LoVo (cell line): ENCODE measurements at regions not wholly inside any gene's neighbourhood (a gene's known extent, or its start where the extent isn't known, plus 50 kb on each side); places are given as distances from the start of the nearest gene placed in this dataset.
A peak's percentile ranks its signal among the peaks of the same experiment; 100 is the strongest.

ENCODE experiments used
- DNase-seq: peaks from one replicate; pipeline ENCODE4 v3.0.0-alpha.2; 2016; ENCODE audit warnings: low spot score

DNA sequence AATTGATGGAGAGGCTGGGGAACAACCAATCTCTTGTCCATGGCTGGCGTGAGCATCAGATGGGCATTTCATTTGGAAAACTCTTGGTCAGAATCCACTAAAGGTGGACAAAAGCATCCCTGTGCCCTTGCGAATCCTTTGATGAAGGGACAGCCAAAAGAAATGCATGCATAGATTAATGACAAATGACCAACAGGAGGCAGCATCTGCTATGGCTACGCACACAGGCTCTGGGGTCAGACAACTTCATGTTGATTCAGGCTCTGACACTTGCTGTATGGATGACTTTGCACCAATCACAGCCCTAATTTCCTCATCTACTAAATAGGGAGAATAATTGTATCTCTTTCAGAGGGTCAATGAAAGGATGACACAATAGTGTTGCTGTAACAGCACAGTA, 117.5 kb downstream of the ASCL4 start:
- no peak for DNase-seq

DNA sequence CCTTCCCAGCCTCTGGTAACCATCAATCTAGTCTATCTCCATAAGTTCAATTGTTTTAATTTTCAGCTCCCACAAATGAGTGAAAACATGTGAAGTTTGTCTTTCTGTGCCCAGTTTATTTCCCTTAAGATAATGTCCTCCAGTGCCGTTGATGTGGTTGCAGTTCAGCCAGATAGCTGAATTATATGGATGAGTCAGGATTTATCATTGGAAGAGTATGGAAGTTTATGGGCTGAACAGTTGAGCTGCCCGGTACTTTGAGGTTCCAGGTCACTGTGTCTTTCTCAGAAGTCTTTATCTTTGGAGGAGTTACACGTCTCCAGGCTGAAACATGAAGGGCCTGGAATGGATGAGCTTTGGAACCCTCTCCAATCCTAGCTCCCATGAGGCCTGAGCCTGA, 120.1 kb downstream of the ASCL4 start:
- no peak for DNase-seq

DNA sequence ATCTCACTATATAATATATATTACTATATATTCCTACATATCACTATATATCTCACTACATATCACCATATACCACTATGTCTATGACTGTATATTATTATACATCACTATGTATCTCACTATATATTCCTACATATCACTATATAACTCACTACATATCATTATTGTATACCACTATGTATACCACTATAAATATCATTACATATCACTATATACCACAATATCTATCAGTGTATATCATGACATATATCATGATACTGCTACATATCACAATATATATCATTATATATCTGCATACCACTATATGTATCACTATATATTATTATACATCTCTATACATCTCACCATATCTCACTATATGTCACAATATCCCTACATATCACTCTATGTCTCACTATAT, 121.5 kb downstream of the ASCL4 start:
- DNase-seq: no peak

DNA sequence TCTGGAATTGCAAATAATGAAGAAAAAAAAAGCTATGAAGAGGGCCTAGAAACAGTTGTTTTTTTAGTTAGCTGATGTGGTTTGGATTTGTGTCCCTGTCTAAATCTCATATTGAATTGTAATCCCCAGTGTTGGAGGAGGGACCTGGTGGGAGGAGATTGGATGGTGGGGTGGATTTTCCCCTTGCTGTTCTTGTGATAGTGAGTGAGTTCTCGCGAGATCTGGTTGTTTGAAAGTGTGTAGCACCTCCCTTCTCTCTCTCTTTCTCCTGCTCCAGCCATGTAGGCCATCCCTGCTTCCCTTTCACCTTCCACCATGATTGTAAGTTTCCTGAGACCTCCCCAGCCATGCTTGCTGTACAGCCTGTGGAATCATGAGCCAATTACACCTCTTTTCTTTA, 126.1 kb downstream of the ASCL4 start:
- no peak for DNase-seq

DNA sequence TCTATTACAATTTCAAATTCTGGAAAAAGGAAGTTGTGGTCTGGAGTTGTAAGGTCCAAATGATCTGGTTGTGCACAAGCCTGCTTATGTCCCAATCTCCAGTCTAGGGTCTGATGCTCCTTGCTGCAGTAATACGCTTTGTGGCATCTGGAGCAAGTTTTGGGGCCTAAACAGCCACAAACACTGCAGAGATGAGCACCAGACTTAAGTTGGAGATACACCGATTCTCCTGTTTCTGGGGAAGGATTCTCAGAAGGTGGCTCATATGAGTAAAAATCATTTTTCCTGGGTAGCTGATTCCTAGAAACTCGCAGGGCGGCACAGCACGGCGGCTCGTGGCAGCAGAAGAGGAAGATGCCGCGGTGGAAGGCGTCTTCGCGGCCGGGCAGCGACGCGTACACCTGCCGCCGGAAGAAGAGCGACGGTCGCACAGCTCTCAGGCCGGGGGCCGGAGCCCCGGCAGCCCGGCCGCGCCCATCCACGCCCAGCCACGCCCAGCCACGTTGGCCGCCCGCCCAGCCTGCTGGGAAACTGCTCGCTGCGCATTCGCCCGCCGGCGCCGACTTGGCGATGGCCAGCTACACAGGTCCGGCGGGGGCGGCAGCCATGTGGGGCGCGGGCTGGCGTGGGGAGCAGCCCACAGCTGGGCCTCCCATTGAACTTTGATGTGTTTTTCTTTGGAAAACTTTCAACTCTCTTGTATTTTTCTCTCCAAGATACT, 129.0 kb downstream of the ASCL4 start:
- DNase-seq: no peak

DNA sequence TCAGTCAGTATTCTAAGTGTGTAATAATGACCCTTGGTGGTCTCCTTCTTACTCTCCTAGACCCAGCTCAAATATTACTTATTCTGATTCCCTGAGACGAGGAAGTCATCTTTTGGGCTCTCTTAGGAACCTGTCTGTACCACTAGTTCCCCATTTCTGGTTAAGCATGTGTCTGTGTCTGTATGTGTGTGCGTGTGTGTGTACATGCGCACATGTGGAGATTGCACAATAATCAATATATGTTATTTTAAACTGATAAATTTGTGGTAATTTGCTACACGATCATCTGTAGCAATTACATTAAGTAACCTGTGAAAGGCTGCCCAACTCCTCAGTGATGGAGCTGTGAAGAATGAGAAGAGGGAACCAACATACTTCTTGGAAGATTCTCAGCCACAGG, 132.2 kb downstream of the ASCL4 start:
- DNase-seq: no peak

DNA sequence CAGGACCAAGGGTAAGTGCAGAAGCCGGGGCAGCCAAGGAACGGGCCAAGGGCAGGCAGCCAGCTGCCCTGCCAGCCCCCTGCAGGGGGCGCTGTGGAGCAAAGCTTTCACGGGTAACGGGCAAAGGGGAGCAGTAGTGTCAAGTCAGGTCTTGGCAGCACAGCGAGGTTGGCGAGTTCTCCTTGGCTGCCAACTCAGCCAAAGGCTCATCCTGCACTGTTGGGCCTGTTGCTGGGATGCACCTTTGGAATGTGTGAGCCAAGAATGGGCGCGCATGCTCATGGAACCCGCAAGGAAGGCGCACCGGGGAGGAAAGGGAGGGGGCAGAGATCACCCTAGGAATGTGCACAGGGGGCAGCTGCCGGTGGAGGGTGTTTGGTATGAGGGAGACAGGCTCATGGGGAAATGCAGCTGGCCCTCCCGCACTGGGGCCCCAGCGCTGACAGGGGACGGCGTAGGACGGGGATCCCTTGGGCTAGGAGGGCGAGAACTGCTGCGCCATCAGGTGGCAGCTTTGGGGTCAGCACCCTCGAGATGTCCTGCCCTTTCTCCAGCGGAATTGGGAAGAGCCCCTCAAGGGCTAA, 138.0 kb downstream of the ASCL4 start:
- DNase-seq: no peak

DNA sequence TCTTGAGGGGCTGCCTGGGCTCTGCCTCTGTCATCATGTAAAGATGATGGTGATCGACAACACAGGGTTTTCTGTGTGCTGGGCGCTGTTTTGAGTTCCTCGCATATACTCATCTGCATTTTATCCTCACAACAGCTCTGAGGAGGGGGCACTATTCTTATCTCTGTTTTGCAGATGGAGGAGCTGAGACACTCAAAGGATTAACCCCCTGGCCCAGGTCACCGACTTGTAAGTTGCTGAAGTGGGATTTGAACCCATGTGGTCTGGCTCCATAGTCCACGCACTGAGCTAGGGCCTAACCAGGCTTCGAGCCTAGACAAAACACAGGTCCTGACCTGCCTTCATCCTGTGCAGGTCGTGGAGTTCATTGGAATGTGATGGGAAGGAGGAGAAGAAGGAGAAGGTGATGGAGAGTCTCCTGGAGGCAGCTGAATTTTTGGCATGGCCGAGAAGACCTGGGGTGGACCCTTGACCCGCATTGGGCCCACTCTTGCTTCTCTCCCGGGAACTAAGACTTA, 140.0 kb downstream of the ASCL4 start:
- no peak for DNase-seq

DNA sequence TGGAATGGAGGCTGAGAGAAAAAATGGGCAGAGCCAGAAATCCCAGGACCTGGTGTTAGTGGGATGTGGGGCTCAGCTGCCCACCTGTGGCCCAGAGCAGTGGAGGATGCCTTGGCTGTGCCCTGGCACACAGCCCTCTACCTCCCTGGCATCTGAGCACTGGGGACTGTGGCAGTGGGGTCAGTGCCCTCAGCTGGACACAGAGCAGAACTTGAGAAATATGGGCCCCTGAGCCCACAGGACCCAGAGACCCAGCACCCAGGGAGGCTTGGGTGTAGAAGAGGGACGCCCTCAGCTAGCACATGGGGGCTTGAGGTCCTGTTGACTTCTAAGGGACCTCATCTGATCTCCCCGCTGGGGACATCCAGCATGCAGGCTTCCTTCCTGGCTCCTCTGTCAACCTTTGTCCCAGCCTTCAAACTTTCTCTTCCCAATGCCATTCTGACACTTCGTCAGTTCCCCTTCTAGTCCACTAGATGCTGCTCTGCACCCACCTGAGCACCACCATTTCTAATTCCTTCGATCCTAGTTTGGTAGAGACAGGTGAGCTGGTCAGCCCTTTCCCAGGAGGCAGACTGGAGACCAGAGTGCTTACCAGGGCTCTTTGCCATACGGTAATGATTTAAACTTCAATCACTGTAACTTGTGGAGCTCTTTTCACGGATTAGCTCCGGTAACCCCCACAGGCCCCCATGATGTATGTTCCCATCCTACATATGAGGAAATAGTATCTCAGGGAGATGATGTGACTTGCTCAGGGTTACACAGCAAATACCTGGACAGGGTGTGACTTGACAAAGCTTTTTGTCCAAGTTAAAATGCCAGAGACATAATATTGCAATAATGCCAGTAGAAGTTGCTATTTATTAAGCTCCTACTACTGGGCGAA, 143.7 kb downstream of the ASCL4 start:
- peak; percentile 57 for DNase-seq

DNA sequence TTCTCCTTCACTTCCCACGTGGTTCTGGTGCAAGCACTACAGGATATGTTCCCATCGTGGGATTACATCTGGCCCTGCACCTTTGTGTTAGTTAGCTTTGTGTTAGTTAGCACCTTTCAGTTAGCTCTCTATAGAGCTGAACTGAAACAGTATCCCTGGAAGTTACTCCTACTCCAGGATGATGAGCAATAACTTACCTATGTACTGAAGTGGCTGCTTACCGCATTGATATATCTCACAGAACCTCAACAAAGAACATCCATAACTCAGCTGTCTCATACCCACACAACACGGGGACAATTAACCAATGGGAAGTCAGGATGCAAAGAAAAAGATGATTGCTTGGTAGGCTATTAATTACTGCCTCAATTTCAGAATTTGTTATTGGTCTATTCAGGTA, 146.6 kb downstream of the ASCL4 start:
- DNase-seq: no peak

DNA sequence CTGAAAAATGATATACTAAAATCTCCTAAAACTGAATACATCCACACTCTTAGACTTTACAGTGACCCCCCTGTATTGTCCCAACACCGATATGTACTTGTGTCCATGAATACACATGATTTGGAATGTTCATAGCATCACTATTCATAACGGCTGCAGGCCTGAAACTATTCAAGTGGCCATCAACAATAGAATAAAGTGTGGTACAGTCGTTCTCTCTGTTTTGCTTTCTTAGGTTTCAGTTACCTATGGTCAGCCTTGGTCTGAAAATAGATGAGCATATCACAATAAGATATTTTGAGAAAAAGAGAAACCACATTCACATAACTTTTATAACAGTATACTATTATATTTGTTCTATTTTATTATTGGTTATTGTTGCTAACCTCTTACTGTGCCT, 150.6 kb downstream of the ASCL4 start:
- no peak for DNase-seq

DNA sequence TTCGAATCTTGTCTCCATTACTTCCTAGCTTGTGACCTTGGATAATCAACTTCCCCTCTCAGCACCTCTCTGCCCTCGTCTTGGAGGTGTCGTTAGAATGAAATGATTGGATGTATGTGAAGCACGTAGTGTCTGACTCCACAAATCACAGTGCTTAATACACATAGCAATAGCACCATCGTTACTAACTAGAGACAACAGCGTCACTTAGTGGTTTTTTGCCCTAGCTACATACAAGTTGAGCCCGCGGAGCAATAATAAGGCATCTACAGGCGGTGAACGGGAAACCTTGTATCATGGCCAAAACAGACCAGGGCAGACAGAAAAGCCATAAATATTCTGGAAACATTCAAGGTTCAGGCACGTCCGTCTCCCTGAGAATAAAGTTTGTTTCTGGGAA, 154.9 kb downstream of the ASCL4 start:
- DNase-seq: no peak

DNA sequence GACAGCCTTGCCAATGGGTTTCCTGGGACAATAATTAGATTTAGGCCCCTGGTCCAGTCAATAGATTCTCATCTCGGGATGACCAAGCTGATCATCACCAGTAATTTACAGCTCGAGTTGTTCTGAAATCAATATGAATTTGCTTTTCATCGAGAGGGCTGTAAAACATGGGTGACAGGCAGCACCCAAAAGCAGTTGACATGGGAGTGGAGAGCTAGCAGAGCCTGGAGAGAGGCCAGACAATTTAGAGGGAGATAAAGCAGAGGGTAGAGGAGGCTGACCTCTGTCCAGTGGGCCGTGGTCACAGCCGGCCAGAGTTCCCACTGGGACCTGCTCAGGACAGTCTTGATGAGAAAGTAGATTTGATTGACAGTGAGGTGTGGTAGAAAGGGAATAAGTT, 157.3 kb downstream of the ASCL4 start:
- DNase-seq: no peak

DNA sequence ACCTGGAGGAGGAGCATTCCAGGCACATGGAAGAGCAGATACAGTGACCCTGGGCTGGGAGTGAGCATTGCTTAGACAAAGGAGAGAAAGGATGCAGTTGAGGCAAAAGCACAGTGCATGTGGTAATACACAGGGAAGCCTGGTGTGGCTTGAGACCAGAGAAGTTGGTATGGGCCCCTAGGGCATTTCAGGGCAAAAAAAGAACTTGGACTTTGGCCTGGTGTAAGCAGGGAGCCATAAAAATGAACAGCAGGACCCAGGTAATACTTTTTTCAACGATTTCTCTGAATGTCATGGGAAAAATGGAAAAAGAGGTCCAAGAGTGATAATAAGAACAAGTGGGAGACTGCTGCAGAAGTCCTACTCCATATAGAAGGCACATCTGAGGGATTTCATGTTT, 163.9 kb downstream of the ASCL4 start:
- DNase-seq: no peak

DNA sequence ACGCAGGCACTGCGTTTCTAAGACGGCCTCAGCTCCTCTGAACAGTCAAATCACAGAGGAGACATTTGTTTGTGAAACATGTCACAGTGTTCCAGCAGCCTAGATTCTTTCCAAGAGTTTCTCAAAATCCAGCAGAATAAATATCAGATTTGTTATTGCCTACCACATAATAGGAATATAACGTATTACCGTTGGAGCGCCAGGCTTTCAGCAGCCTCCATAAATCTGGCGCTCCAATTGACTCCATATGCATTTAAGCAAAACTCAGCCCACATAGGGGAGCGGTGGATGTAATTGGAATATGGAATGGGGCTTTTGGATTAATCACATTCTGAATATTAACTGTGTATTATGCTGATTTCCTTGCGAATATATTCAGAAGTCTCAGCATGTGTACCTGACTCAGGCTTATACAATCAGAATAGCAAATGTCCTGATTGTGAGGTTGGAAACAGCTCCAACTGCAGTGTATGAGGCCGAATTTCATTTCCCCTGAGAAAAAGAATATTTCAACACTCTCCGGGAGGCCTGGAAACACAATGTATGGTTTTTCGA, 174.0 kb downstream of the ASCL4 start:
- DNase-seq: no peak

DNA sequence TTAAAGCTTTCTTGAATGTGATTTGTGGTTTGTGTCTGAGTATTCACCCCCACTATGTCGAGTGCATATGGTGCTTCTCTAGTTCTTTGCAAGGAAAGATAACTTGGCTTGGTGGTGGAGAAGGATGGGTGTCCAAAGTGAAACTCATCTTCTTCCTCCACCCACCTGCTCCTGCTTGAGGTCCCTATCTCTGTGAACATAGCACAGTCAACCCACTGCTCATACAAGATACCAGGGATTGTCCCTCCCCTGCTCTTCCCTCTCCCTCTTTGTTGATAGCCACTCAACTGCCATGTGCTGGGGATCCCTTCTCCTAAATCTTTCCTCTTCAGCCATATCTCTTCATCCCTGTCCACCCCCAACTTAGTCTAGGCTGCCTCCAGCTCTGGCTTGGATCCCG, 176.5 kb downstream of the ASCL4 start:
- DNase-seq: no peak

DNA sequence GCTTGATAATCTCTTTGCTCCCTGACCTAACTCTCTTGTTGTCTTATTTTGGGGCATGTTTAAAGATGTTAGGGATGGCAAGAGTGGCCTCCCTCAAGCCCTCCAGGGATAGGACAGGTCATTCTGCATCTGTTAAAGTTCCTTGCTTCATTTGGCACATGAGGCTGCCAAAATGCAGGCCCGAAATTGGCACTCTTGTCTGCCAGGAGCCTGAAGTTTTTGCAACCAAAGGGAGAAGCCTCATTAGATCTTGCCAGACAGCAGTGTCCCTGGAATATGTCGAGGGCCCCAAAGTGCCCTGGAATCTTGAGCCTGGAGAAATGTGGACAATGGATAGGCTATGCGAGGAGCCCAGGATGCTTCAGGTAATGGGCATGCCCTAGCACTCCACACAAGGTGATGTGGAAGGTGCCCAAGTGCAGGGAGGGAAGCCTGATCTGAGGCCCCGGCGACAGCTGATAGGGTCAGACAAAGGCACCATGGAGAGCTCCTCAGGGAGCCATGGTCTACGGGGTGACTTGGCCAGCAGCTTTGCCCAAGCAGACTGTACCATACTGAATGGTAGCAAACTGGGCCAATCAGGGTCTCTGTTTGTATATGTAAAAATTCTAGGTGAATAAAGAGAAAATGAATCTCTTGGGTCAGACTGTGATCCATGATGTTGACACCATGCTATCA, 173.0 kb upstream of the WSCD2 start:
- no peak for DNase-seq

DNA sequence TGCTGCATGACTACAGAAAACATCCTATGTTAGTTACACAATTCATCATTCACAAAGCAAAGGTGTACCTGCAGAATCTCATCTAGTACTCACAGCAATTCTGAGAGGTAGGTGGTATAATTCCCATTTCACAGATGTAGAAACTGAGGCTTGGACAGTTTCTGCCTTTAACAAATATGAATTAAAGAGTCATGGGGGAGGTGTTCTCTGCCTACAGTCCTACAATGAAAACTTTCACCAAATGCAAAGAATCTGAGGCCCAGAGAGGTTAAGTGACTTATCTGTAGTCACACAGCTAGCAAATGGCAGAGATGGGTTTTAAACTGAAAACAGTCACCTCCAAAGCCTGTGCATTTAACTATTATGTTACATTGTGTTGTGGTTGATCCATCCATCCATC, 171.6 kb upstream of the WSCD2 start:
- DNase-seq: no peak

DNA sequence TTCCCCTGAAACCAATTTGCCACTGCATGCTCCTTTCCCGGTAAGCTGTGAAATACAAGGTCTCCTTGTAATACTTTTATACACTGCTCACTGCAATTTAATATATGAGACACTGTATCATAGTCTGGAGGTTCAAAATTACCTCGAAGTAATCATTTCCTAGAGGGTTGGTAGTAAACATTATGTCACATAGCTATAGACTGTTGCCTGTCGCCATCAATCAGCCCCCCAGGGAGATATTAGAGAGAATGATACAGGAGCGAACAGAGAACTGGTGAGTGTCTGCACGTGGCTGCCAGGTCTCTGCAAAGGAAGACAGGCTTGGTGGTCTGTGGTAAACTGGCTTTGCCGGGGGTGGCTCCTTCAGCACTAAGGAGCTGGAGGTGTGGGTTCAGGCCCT, 165.5 kb upstream of the WSCD2 start:
- no peak for DNase-seq

DNA sequence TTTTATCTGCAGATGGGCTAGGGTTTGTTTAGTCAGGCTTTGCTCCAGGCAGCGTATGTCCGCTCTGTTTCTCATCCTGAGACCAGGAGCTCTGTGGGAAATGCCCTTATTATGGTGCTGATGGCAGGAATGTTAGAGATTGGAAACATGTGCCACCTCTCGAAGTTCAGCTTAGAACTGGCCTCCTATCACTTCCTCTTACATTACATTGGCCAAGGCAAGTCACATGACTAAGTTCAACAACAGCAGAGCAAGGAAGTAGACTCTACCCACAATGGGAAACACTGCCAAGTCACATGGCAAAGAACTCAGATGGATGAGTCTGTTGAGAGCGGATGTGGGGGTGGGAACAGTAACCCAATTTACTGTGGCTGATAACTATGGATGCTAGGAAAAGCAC, 161.9 kb upstream of the WSCD2 start:
- no peak for DNase-seq

DNA sequence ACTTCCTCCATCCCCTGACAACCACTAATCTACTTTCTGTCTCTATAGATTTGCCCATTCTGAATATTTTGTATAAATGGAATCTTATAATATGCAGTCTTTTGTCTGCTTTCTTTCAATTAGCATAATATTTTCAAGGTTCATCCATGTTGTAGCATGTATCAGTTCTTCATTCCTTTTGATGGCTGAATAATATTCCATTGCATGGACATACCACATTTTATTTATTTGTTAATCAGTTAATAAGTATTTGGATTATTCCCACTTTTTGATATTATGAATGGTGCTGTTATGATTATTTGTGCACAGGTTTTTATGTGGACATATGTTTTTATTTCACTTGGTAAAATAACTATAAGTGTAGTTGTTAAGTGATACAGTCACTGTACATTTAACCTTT, 155.1 kb upstream of the WSCD2 start:
- DNase-seq: no peak

DNA sequence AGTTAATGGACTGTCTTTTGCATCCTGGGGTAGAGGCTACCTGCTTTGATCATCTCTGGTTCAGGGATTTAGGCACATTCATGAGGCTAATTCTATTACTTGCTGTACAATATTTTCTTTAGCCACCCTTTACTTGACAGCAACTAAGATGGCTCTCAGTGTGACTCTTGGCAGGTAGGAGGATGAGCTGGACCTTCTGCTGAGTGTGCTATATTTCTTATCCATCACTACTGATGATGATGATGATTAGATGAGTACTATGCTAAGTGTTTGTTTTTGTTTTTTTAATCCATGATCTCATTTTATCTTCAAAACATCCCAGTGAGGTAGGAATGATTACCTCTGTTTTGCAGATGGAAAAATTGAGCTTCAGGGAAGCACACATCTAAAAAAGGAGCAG, 152.8 kb upstream of the WSCD2 start:
- DNase-seq: no peak
